DOHH2 (cell line): ENCODE measurements at regions not wholly inside any gene's neighbourhood (a gene's known extent, or its start where the extent isn't known, plus 50 kb on each side); places are given as distances from the start of the nearest gene placed in this dataset.

Experiments used
- EZH2phosphoT487 ChIP-seq: fragments of 200-600 bp; sonication (generic); IDR thresholded peaks from 2 replicates; pipeline ENCODE4 v1.6.1; 2017; ENCODE audit warnings: borderline replicate concordance, mild to moderate bottlenecking, antibody characterized with exemption, low read length, moderate library complexity, mixed read lengths
- TF ChIP-seq, protein P1 (sequence below): fragments of 200-600 bp; sonication (generic); IDR thresholded peaks from one replicate; pipeline ENCODE4 v1.5.1; 2014; ENCODE audit warnings: antibody characterized with exemption, mild to moderate bottlenecking, low read depth, low read length; ENCODE audit not compliant: poor library complexity, severe bottlenecking

DNA sequence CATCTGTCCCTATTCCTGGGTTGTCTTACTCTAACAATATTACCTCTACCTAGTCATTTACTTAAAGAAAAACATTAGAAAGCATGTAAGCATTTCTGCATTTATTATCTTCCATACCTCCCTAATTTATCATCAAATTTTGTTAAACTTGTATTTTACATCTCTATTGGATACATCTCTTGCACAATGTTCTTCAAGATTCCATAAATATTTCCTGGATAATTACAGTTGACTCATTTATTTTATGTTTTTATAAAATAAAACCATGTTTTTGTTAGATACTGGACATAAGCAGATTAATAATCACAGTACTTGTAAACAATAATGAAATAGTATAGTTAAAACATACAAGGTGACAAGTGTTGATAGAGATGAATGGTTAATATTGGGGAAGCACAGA, 209.0 kb downstream of the TMTC3 start:
- TF ChIP-seq, protein P1, sequence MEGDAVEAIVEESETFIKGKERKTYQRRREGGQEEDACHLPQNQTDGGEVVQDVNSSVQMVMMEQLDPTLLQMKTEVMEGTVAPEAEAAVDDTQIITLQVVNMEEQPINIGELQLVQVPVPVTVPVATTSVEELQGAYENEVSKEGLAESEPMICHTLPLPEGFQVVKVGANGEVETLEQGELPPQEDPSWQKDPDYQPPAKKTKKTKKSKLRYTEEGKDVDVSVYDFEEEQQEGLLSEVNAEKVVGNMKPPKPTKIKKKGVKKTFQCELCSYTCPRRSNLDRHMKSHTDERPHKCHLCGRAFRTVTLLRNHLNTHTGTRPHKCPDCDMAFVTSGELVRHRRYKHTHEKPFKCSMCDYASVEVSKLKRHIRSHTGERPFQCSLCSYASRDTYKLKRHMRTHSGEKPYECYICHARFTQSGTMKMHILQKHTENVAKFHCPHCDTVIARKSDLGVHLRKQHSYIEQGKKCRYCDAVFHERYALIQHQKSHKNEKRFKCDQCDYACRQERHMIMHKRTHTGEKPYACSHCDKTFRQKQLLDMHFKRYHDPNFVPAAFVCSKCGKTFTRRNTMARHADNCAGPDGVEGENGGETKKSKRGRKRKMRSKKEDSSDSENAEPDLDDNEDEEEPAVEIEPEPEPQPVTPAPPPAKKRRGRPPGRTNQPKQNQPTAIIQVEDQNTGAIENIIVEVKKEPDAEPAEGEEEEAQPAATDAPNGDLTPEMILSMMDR, result no peak
- no peak for TF ChIP-seq EZH2phosphoT487
